ENCODE measurements at regions not wholly inside any gene's neighbourhood (a gene's known extent, or its start where the extent isn't known, plus 50 kb on each side); places are given as distances from the start of the nearest gene placed in this dataset.

DNA sequence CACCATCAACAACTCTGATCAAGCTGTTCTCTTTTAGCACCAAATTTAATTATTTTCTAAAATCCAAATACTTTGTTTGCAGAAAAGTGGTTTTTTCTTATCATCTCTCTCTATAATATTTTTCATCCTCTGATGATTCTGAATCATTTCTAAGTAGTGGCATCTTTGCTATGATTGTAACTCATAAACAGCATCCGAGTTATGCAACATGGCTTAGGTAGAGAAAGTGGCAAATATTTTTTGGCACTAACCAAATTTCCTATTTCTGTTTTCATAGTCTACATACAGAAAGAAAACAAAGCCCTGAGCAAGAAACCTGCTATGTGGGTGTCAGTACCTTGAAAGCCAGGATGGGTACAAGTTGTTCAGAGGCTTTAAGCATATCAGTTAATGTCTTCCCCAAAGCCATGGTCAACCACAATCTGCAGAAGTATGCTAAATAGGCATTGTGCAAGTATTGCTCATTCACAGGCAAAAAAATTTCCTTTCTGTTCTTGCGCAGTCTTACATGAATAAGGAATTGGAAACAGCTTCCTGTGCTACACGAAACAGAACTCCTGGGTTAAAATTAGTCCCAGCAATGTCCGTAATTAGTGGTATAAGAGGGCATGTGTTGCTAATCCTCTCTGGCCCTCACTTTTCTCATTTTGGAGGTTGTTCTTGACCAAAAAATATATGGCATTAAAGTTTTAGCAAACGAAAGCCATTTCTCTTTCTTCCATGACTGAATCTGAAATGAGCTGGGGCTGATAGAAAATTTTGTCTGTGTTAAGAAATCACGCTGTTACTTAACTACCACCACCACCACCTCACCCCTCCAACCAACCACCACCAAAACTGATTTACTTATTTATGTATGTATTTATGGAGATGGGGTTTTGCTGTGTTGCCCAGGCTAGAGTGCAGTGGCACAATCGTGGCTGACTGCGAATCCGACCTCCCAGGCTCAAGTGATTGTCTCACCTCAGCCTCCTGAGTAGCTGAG, 325.6 kb upstream of the MAGI2 start:
- DNase-seq: no peak

DNA sequence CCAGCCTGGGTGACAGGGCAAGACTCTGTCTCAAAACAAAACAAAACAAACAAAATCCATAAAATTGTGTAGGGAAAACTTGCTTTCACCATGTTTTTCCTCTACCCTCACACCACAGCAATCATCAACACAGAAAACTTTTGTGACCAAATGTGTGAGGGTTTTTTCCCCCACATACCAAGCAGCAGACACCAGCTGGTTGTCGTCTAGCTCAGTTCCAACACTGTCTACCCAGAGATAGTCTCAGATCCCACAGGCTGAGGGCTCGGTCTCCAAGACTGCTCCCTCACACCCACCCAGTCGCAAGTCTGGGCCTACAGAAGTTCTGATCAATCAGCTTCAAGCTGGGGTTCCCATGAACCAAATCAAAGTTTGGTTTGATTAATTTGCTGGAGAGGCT, 322.4 kb upstream of the MAGI2 start:
- Histone ChIP-seq H3K4me1 (ENCODE audit: control insufficient read depth in 2 of 2, insufficient read depth in 2 of 2, low read length in 2 of 2) (no peaks in the 10 kb centered on the region), H3K4me2 (replicated peaks; ENCODE audit: low read depth, low read length, poor library complexity, severe bottlenecking) (no peak overlapping the region), H3K27ac (ENCODE audit: low read length in 2 of 2) (no peak overlapping the region), H3K4me3 (ENCODE audit: control extremely low read depth in 1 of 5, extremely low read depth in 1 of 5, insufficient read depth in 1 of 5, low read depth in 2 of 5, low read length in 4 of 5) (no peak overlapping the region), H3K27me3 (replicated peaks in 1 of 4; ENCODE audit: control extremely low read depth in 1 of 4, control insufficient read depth in 3 of 4, insufficient read depth in 4 of 4, low read length in 3 of 4) (no peaks in the 10 kb centered on the region), H4K20me1 (ENCODE audit: control insufficient read depth, insufficient read depth, low read length, poor library complexity, severe bottlenecking) (no peaks in the 10 kb centered on the region), H3K9me3 (ENCODE audit: control extremely low read depth in 1 of 3, control insufficient read depth in 2 of 3, insufficient read depth in 1 of 3, low read length in 2 of 3) (peaks cover 0 to 10% (median 0%) of the 10 kb centered on the region in 3 donors), H2AFZ (ENCODE audit: insufficient read depth, low read depth, low read length, poor library complexity, severe bottlenecking) (no peak overlapping the region), H3K9ac (ENCODE audit: low read length) (no peak overlapping the region), H3K79me2 (ENCODE audit: control insufficient read depth, insufficient read depth, low read length) (no peaks in the 10 kb centered on the region), H3K36me3 (replicated peaks in 1 of 2; ENCODE audit: control extremely low read depth in 1 of 2, control insufficient read depth in 1 of 2, extremely low read depth in 1 of 2, insufficient read depth in 2 of 2, low read length in 1 of 2) (no peaks in the 10 kb centered on the region)
- WGBS (ENCODE audit: insufficient coverage): 100% methylated on average over 1 of the region's 3 CpGs
- intact Hi-C loops (cut with micrococcal nuclease): no loop called here
- DNase-seq: no peak
- Mint-ChIP-seq H3K4me3 (no peak overlapping the region), H3K4me1 (no peaks in the 10 kb centered on the region), H3K27me3 (no peaks in the 10 kb centered on the region), H3K27ac (no peak overlapping the region), H3K9me3 (ENCODE audit: insufficient read depth) (peaks cover 2% of the 10 kb centered on the region)
- ChIA-PET POLR2A (no interaction called here), CTCF (no interaction called here)
- no peak for TF ChIP-seq EZH2 (IDR thresholded peaks at IDR 0.05; ENCODE audit: borderline replicate concordance, insufficient read depth, low read depth, low read length, poor library complexity, severe bottlenecking)
- TF ChIP-seq, protein P1, sequence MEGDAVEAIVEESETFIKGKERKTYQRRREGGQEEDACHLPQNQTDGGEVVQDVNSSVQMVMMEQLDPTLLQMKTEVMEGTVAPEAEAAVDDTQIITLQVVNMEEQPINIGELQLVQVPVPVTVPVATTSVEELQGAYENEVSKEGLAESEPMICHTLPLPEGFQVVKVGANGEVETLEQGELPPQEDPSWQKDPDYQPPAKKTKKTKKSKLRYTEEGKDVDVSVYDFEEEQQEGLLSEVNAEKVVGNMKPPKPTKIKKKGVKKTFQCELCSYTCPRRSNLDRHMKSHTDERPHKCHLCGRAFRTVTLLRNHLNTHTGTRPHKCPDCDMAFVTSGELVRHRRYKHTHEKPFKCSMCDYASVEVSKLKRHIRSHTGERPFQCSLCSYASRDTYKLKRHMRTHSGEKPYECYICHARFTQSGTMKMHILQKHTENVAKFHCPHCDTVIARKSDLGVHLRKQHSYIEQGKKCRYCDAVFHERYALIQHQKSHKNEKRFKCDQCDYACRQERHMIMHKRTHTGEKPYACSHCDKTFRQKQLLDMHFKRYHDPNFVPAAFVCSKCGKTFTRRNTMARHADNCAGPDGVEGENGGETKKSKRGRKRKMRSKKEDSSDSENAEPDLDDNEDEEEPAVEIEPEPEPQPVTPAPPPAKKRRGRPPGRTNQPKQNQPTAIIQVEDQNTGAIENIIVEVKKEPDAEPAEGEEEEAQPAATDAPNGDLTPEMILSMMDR (IDR thresholded peaks at IDR 0.05): no peak
- no peak for ATAC-seq (ENCODE audit: low read depth)

More for the DNA sequence above, 325.6 kb upstream of the MAGI2 start:
- intact Hi-C loops (cut with micrococcal nuclease): no loop called here
- no peak for TF ChIP-seq EZH2 (IDR thresholded peaks at IDR 0.05; ENCODE audit: borderline replicate concordance, insufficient read depth, low read depth, low read length, poor library complexity, severe bottlenecking)
- TF ChIP-seq, protein P1 (IDR thresholded peaks at IDR 0.05): no peak
- ATAC-seq (ENCODE audit: low read depth): no peak
- Histone ChIP-seq H3K4me2 (replicated peaks; ENCODE audit: low read depth, low read length, poor library complexity, severe bottlenecking) (no peak overlapping the region), H3K79me2 (ENCODE audit: control insufficient read depth, insufficient read depth, low read length) (no peaks in the 10 kb centered on the region), H3K27me3 (replicated peaks in 1 of 4; ENCODE audit: control extremely low read depth in 1 of 4, control insufficient read depth in 3 of 4, insufficient read depth in 4 of 4, low read length in 3 of 4) (no peaks in the 10 kb centered on the region), H3K36me3 (replicated peaks in 1 of 2; ENCODE audit: control extremely low read depth in 1 of 2, control insufficient read depth in 1 of 2, extremely low read depth in 1 of 2, insufficient read depth in 2 of 2, low read length in 1 of 2) (no peaks in the 10 kb centered on the region), H3K9me3 (ENCODE audit: control extremely low read depth in 1 of 3, control insufficient read depth in 2 of 3, insufficient read depth in 1 of 3, low read length in 2 of 3) (peaks cover 0 to 10% (median 0%) of the 10 kb centered on the region in 3 donors), H3K9ac (ENCODE audit: low read length) (no peak overlapping the region), H3K27ac (ENCODE audit: low read length in 2 of 2) (no peak overlapping the region), H3K4me3 (ENCODE audit: control extremely low read depth in 1 of 5, extremely low read depth in 1 of 5, insufficient read depth in 1 of 5, low read depth in 2 of 5, low read length in 4 of 5) (no peak overlapping the region), H3K4me1 (ENCODE audit: control insufficient read depth in 2 of 2, insufficient read depth in 2 of 2, low read length in 2 of 2) (no peaks in the 10 kb centered on the region), H2AFZ (ENCODE audit: insufficient read depth, low read depth, low read length, poor library complexity, severe bottlenecking) (no peak overlapping the region), H4K20me1 (ENCODE audit: control insufficient read depth, insufficient read depth, low read length, poor library complexity, severe bottlenecking) (no peaks in the 10 kb centered on the region)
- CTCF ChIA-PET: no interaction called here
- Mint-ChIP-seq H3K4me3 (no peak overlapping the region), H3K27ac (no peak overlapping the region), H3K27me3 (no peaks in the 10 kb centered on the region), H3K4me1 (no peaks in the 10 kb centered on the region), H3K9me3 (ENCODE audit: insufficient read depth) (peaks cover 4% of the 10 kb centered on the region)
- POLR2A ChIA-PET: no interaction called here
- 67% methylated on average over 3 of the region's 9 CpGs for WGBS (ENCODE audit: insufficient coverage)

Measured in B cell (primary cell).